Urothelium cell line (cell line): ENCODE measurements at regions not wholly inside any gene's neighbourhood (a gene's known extent, or its start where the extent isn't known, plus 50 kb on each side); places are given as distances from the start of the nearest gene placed in this dataset.
"Not testable (repeated sequence)": the region's sequence is repeated elsewhere in the genome, so short reads cannot be mapped to it uniquely, and the experiment has no call there.

Experiments
- DNase-seq: peaks from one replicate; pipeline ENCODE4 v3.0.0; 2011; ENCODE audit warnings: low spot score, mixed read lengths
- FAIRE-seq: peaks from 2 replicates; lab custom pipeline; 2011; peaks lifted over from hg19 to GRCh38; lab: Jason Lieb, UNC

GRCh38 chr1:221240690-221241089 is 361.4 kb downstream of the HLX start:
- no peak for FAIRE-seq
- no peak for DNase-seq

GRCh38 chr1:221241157-221241556 is 361.9 kb downstream of the HLX start:
- FAIRE-seq (no peak), DNase-seq (no peak)

GRCh38 chr1:221241592-221241991 is 362.3 kb downstream of the HLX start:
- DNase-seq (no peak), FAIRE-seq (no peak)

GRCh38 chr1:221246067-221246466 is 366.8 kb downstream of the HLX start:
- FAIRE-seq (no peak), DNase-seq (no peak)

GRCh38 chr1:221246628-221247415 is 367.6 kb downstream of the HLX start:
- DNase-seq (no peak), FAIRE-seq (no peak)

GRCh38 chr1:221251580-221251979 is 372.3 kb downstream of the HLX start:
- DNase-seq (no peak), FAIRE-seq (no peak)

GRCh38 chr1:221254813-221255212 is 375.6 kb downstream of the HLX start:
- DNase-seq (no peak), FAIRE-seq (no peak)

GRCh38 chr1:221256773-221257172 is 377.5 kb downstream of the HLX start:
- FAIRE-seq (no peak), DNase-seq (no peak)

GRCh38 chr1:221257548-221257947 is 378.3 kb downstream of the HLX start:
- FAIRE-seq, DNase-seq: not testable (repeated sequence)

- not testable (repeated sequence) for DNase-seq, FAIRE-seq
Observed at GRCh38 chr1:221262677-221263076, 383.4 kb downstream of the HLX start.

GRCh38 chr1:221263831-221264767 is 384.9 kb downstream of the HLX start:
- DNase-seq (peak; percentile 22), FAIRE-seq (no peak)

- DNase-seq (no peak), FAIRE-seq (no peak)
Observed at GRCh38 chr1:221264848-221265247, 385.6 kb downstream of the HLX start.

- DNase-seq, result peak; percentile 23
- no peak for FAIRE-seq
Observed at GRCh38 chr1:221268295-221268694, 389.1 kb downstream of the HLX start.

- DNase-seq (no peak), FAIRE-seq (no peak)
Observed at GRCh38 chr1:221271701-221272100, 392.5 kb downstream of the HLX start.

- DNase-seq (no peak), FAIRE-seq (no peak)
Observed at GRCh38 chr1:221272940-221273339, 393.7 kb downstream of the HLX start.

GRCh38 chr1:221274373-221274772 is 395.1 kb downstream of the HLX start:
- DNase-seq, result no peak
- FAIRE-seq, result no peak

GRCh38 chr1:221276896-221277409 is 397.7 kb downstream of the HLX start:
- DNase-seq (no peak), FAIRE-seq (no peak)

- no peak for DNase-seq
- no peak for FAIRE-seq
Observed at GRCh38 chr1:221279146-221279545, 399.9 kb downstream of the HLX start.

GRCh38 chr1:221283532-221283931 is 404.3 kb downstream of the HLX start:
- FAIRE-seq, result no peak

GRCh38 chr1:221284028-221284427 is 404.8 kb downstream of the HLX start:
- DNase-seq (peak; percentile 33), FAIRE-seq (no peak)

More at GRCh38 chr1:221283532-221283931, 404.3 kb downstream of the HLX start:
- DNase-seq, result no peak

- DNase-seq, FAIRE-seq: not testable (repeated sequence)
Observed at GRCh38 chr1:221284991-221285390, 405.7 kb downstream of the HLX start.
